ENCODE measurements at regions not wholly inside any gene's neighbourhood (a gene's known extent, or its start where the extent isn't known, plus 50 kb on each side); places are given as distances from the start of the nearest gene placed in this dataset.

DNA sequence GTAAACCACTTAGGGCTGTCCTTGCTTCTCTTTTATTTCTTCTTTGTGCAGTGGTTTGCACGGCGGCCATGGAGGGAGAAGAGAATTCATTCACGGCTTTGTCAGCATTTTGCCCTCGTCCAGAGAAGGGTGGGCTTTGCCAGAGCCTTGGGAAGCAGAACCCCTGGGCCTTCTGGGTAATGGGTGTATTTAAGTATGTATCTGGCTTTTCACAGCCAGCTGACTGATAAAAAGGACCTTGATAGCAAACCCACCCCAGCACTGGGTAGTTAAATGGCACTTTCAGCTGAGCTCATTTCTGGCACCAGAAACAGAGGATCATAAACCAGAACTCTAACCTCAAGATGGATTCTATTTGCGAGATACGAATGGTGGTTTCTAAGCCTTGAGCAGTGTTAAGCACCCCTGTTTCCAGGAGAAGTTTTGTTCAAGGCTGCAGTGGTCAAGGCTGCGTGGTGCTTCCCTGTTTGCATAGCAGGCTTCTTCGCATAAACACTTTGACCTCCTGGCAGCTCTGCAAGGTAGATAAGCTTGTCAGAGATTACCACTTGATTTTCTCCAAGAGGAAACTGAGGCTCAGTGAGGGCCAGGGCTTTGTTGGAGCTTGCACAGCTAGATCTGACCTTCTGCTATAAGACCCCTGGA, 441.6 kb upstream of the KLF4 start:
- ChIA-PET POLR2A (no interaction called here), CTCF (no interaction called here)
- H3K4me2 ChIP-seq (replicated peaks; ENCODE audit: low read depth, low read length, poor library complexity, severe bottlenecking), result no peak overlapping the region
- Mint-ChIP-seq H3K27me3 (peaks cover 3% of the 10 kb centered on the region), H3K27ac (no peak overlapping the region), H3K4me3 (no peak overlapping the region), H3K9me3 (ENCODE audit: insufficient read depth) (no peaks in the 10 kb centered on the region), H3K4me1 (no peaks in the 10 kb centered on the region)
- TF ChIP-seq, protein P1, sequence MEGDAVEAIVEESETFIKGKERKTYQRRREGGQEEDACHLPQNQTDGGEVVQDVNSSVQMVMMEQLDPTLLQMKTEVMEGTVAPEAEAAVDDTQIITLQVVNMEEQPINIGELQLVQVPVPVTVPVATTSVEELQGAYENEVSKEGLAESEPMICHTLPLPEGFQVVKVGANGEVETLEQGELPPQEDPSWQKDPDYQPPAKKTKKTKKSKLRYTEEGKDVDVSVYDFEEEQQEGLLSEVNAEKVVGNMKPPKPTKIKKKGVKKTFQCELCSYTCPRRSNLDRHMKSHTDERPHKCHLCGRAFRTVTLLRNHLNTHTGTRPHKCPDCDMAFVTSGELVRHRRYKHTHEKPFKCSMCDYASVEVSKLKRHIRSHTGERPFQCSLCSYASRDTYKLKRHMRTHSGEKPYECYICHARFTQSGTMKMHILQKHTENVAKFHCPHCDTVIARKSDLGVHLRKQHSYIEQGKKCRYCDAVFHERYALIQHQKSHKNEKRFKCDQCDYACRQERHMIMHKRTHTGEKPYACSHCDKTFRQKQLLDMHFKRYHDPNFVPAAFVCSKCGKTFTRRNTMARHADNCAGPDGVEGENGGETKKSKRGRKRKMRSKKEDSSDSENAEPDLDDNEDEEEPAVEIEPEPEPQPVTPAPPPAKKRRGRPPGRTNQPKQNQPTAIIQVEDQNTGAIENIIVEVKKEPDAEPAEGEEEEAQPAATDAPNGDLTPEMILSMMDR (IDR thresholded peaks at IDR 0.05), result no peak
- no peak for TF ChIP-seq EZH2 (IDR thresholded peaks at IDR 0.05; ENCODE audit: borderline replicate concordance, insufficient read depth, low read depth, low read length, poor library complexity, severe bottlenecking)
- H3K27ac ChIP-seq (ENCODE audit: low read length in 2 of 2), result no peak overlapping the region
- H3K36me3 ChIP-seq (replicated peaks in 1 of 2; ENCODE audit: control extremely low read depth in 1 of 2, control insufficient read depth in 1 of 2, extremely low read depth in 1 of 2, insufficient read depth in 2 of 2, low read length in 1 of 2), result no peaks in the 10 kb centered on the region
- H3K9ac ChIP-seq (ENCODE audit: low read length), result no peak overlapping the region
- intact Hi-C loops (cut with micrococcal nuclease), result no loop called here
- H3K9me3 ChIP-seq (ENCODE audit: control extremely low read depth in 1 of 3, control insufficient read depth in 2 of 3, insufficient read depth in 1 of 3, low read length in 2 of 3), result no peaks in the 10 kb centered on the region
- H3K79me2 ChIP-seq (ENCODE audit: control insufficient read depth, insufficient read depth, low read length), result no peaks in the 10 kb centered on the region
- no peak for DNase-seq
- no peaks in the 10 kb centered on the region for H3K4me1 ChIP-seq (ENCODE audit: control insufficient read depth in 2 of 2, insufficient read depth in 2 of 2, low read length in 2 of 2)
- WGBS (ENCODE audit: insufficient coverage), result 91% methylated on average over 7 of the region's 8 CpGs
- no peak for ATAC-seq (ENCODE audit: low read depth)
- peaks cover 0 to 4% (median 0%) of the 10 kb centered on the region in 4 experiments for H3K27me3 ChIP-seq (replicated peaks in 1 of 4; ENCODE audit: control extremely low read depth in 1 of 4, control insufficient read depth in 3 of 4, insufficient read depth in 4 of 4, low read length in 3 of 4)
- no peaks in the 10 kb centered on the region for H4K20me1 ChIP-seq (ENCODE audit: control insufficient read depth, insufficient read depth, low read length, poor library complexity, severe bottlenecking)
- no peak overlapping the region for H3K4me3 ChIP-seq (ENCODE audit: control extremely low read depth in 1 of 5, extremely low read depth in 1 of 5, insufficient read depth in 1 of 5, low read depth in 2 of 5, low read length in 4 of 5)
- no peak overlapping the region for H2AFZ ChIP-seq (ENCODE audit: insufficient read depth, low read depth, low read length, poor library complexity, severe bottlenecking)

DNA sequence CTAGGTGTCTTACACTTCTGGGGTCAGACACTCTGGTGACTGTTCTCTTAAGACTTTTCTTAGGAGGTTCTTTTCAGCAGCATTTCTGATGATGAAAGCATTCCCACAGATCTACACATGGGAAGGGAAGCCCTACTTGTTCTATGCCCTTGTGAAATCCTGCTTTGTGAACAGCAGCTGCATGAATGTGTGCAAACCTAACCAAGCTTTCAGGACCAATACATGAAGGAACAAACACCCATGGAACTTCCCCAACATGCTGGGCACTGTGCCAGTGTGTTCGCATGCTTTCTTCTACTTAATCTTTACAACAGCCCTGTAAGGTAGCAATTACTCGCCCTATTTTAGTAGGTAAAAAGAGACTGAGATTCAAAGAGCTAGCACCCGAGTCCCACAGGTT, 439.9 kb upstream of the KLF4 start:
- TF ChIP-seq, protein P1 (IDR thresholded peaks at IDR 0.05), result no peak
- TF ChIP-seq EZH2 (IDR thresholded peaks at IDR 0.05; ENCODE audit: borderline replicate concordance, insufficient read depth, low read depth, low read length, poor library complexity, severe bottlenecking), result no peak
- WGBS (ENCODE audit: insufficient coverage), result 13% methylated on average over 1 of the region's 3 CpGs
- ATAC-seq (ENCODE audit: low read depth), result no peak
- ChIA-PET POLR2A (no interaction called here), CTCF (no interaction called here)
- Histone ChIP-seq H3K4me2 (replicated peaks; ENCODE audit: low read depth, low read length, poor library complexity, severe bottlenecking) (no peak overlapping the region), H3K4me3 (ENCODE audit: control extremely low read depth in 1 of 5, extremely low read depth in 1 of 5, insufficient read depth in 1 of 5, low read depth in 2 of 5, low read length in 4 of 5) (no peak overlapping the region), H3K27ac (ENCODE audit: low read length in 2 of 2) (no peak overlapping the region), H4K20me1 (ENCODE audit: control insufficient read depth, insufficient read depth, low read length, poor library complexity, severe bottlenecking) (no peaks in the 10 kb centered on the region), H3K9me3 (ENCODE audit: control extremely low read depth in 1 of 3, control insufficient read depth in 2 of 3, insufficient read depth in 1 of 3, low read length in 2 of 3) (no peaks in the 10 kb centered on the region), H3K9ac (ENCODE audit: low read length) (no peak overlapping the region), H3K36me3 (replicated peaks in 1 of 2; ENCODE audit: control extremely low read depth in 1 of 2, control insufficient read depth in 1 of 2, extremely low read depth in 1 of 2, insufficient read depth in 2 of 2, low read length in 1 of 2) (no peaks in the 10 kb centered on the region), H3K4me1 (ENCODE audit: control insufficient read depth in 2 of 2, insufficient read depth in 2 of 2, low read length in 2 of 2) (no peaks in the 10 kb centered on the region), H3K79me2 (ENCODE audit: control insufficient read depth, insufficient read depth, low read length) (no peaks in the 10 kb centered on the region), H3K27me3 (replicated peaks in 1 of 4; ENCODE audit: control extremely low read depth in 1 of 4, control insufficient read depth in 3 of 4, insufficient read depth in 4 of 4, low read length in 3 of 4) (peaks cover 0 to 2% (median 0%) of the 10 kb centered on the region in 4 experiments), H2AFZ (ENCODE audit: insufficient read depth, low read depth, low read length, poor library complexity, severe bottlenecking) (no peak overlapping the region)
- no peaks in the 10 kb centered on the region for H3K9me3 Mint-ChIP-seq (ENCODE audit: insufficient read depth)
- H3K4me3 Mint-ChIP-seq, result no peak overlapping the region
- peaks cover 3% of the 10 kb centered on the region for H3K27me3 Mint-ChIP-seq
- no peak for DNase-seq
- intact Hi-C loops (cut with micrococcal nuclease), result no loop called here
- H3K27ac Mint-ChIP-seq, result no peak overlapping the region
- no peaks in the 10 kb centered on the region for H3K4me1 Mint-ChIP-seq

Measured in B cell (primary cell).